Bronchial epithelial cell (primary cell): ENCODE measurements at regions not wholly inside any gene's neighbourhood (a gene's known extent, or its start where the extent isn't known, plus 50 kb on each side); places are given as distances from the start of the nearest gene placed in this dataset.
A peak's percentile ranks its signal among the peaks of the same experiment; 100 is the strongest.

Experiments used
- DNase-seq: peaks from one replicate; pipeline ENCODE4 v3.0.0-alpha.2; 2010; ENCODE audit warnings: low read depth
- FAIRE-seq: peaks from 2 replicates; lab custom pipeline; 2011; peaks lifted over from hg19 to GRCh38; lab: Jason Lieb, UNC
- H3K27me3 ChIP-seq: 2 replicates; pipeline ENCODE4 v1.5.1; 2011; ENCODE audit warnings: low read length; ENCODE audit not compliant: control insufficient read depth, insufficient read depth
- H3K36me3 ChIP-seq: 2 replicates; pipeline ENCODE4 v1.5.1; 2011; ENCODE audit warnings: low read length; ENCODE audit not compliant: control insufficient read depth, insufficient read depth
- H3K4me3 ChIP-seq: 2 replicates; pipeline ENCODE4 v1.5.1; 2011; ENCODE audit warnings: mild to moderate bottlenecking, low read depth, low read length, control low read depth
- TF ChIP-seq, protein P1 (sequence below): IDR thresholded peaks from 2 replicates; pipeline ENCODE4 v1.5.1; 2011; ENCODE audit warnings: mild to moderate bottlenecking, moderate library complexity, low read length, control low read depth, inconsistent platforms; ENCODE audit not compliant: insufficient read depth, severe bottlenecking

DNA sequence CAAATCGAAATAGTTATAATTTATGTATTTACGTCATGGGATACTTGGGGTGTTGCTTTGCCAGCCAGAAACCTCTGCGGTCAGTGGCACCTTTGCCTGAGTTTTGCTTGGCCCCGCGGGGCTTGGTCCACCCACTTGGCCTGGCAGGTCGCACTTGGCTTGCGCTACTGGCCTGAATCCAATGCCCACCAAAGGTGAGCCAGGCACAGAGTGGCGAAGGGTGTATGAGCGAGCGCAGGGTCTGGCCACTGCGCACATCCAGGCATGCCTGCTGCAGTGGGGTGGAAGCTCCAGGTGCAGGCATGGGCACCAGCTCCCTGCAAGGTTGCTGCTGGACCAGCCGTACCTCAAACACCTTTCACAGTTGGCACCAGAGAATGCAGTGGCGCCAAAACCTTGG lies 714.6 kb downstream of the CDH9 start:
- TF ChIP-seq, protein P1, sequence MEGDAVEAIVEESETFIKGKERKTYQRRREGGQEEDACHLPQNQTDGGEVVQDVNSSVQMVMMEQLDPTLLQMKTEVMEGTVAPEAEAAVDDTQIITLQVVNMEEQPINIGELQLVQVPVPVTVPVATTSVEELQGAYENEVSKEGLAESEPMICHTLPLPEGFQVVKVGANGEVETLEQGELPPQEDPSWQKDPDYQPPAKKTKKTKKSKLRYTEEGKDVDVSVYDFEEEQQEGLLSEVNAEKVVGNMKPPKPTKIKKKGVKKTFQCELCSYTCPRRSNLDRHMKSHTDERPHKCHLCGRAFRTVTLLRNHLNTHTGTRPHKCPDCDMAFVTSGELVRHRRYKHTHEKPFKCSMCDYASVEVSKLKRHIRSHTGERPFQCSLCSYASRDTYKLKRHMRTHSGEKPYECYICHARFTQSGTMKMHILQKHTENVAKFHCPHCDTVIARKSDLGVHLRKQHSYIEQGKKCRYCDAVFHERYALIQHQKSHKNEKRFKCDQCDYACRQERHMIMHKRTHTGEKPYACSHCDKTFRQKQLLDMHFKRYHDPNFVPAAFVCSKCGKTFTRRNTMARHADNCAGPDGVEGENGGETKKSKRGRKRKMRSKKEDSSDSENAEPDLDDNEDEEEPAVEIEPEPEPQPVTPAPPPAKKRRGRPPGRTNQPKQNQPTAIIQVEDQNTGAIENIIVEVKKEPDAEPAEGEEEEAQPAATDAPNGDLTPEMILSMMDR = no peak
- no peaks in the 10 kb centered on the region for H3K27me3 ChIP-seq
- no peak for DNase-seq
- no peaks in the 10 kb centered on the region for H3K36me3 ChIP-seq
- FAIRE-seq = no peak
- no peak overlapping the region for H3K4me3 ChIP-seq

DNA sequence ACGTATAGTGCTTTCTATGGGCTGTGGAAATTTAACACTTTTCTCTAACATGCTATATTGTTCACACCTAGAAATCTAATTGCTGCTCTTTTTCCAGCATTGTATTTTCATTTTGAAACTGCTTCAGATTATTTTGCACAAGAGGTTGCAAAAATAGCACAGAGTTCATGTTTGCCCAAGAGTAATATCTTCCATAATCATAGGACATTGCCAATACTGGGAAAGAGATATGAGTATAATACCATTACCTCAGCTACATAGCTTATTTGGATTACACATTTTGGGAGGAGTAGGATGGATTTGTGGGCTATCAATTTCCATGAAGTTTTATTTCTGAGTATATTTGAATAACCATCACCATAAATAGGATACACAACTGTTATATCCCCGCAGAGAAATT lies 717.1 kb downstream of the CDH9 start:
- DNase-seq (no peak), FAIRE-seq (no peak)
- no peak overlapping the region for H3K4me3 ChIP-seq
- TF ChIP-seq, protein P1 = no peak
- no peaks in the 10 kb centered on the region for H3K27me3 ChIP-seq
- H3K36me3 ChIP-seq = no peaks in the 10 kb centered on the region

DNA sequence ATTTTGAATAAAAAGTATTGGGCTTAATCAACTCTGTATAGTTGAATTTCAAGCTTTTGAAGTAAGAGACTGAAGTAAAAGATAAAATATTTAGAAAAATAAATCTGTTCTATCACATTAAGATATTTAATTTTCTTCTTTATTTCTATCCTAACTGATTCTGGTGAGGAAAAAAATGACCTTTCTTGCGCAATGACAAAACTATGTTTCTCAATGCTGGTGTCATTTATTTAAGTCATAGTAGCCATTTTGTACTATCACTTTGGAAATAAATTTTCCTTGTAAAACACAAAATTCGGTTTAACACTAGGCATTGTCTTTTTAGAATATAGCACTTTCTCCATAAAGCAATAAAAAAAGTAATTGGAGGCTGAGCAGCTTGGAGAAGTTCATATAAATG lies 728.0 kb downstream of the CDH9 start:
- Histone ChIP-seq H3K27me3 (no peaks in the 10 kb centered on the region), H3K4me3 (no peak overlapping the region), H3K36me3 (no peaks in the 10 kb centered on the region)
- DNase-seq (no peak), FAIRE-seq (no peak)
- TF ChIP-seq, protein P1 = no peak

DNA sequence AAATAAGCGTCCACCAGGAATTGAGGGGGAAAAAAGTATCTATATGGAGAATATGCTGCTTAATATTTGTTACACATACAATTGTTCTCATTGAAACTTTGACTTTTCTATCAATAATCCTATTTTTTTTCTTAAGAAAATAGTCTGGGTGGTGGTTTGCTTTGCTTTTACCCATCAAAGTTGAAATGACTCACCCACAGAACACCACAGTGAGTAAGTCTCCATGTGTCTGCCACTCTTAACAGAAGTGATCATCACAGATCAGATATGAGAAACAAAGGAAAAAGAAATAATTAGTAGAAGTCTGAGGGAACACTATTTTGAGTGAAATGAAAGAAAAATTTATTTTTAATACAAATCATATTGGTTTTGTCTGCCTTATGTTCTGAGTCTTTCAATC lies 742.8 kb downstream of the CDH9 start:
- H3K4me3 ChIP-seq = no peak overlapping the region
- no peak for FAIRE-seq
- no peaks in the 10 kb centered on the region for H3K36me3 ChIP-seq
- DNase-seq = no peak
- H3K27me3 ChIP-seq = no peaks in the 10 kb centered on the region
- TF ChIP-seq, protein P1 = no peak

DNA sequence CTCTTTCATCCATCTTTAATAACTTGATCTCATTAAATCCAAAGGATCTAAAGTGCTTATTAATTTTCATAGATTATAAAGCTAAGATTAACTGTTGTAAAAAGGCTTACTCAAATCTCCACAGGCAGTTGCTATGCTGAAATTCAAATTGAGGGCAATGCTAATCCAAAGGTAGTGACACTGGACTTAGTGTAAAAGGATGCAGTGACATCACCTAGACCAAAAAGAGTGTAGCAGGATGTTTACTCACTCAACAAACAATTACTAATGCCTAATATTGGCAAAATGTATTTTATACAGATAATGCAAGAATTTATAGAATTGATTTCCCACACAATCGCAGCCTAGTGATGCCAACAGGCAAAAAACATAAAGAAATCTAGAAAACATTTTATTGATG lies 756.2 kb downstream of the CDH9 start:
- Histone ChIP-seq H3K27me3 (no peaks in the 10 kb centered on the region), H3K4me3 (no peak overlapping the region), H3K36me3 (no peaks in the 10 kb centered on the region)
- DNase-seq = peak; percentile 1
- TF ChIP-seq, protein P1 = no peak
- FAIRE-seq = no peak

DNA sequence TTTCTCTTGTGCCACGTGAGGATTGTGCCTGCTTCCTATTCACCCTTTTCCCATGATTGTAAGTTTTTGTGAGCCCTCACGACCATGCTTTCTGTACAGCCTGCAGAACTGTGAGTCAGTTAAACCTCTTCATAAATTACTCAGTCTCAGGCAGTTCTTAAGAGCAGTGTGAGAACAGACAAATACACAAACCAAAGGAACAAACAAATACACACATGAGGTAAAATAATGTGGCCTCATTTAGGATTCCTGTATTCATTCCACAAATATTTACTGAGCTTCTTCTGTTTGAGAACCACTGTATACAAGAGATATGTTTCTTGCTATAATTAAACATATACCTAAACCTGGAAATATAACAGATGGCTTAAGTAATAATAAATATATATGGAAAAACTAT lies 760.3 kb downstream of the CDH9 start:
- H3K27me3 ChIP-seq = no peaks in the 10 kb centered on the region
- FAIRE-seq (no peak), DNase-seq (no peak)
- H3K4me3 ChIP-seq = no peak overlapping the region
- no peaks in the 10 kb centered on the region for H3K36me3 ChIP-seq
- TF ChIP-seq, protein P1 = no peak
